Pancreas (tissue), 10 donors: ENCODE measurements at regions not wholly inside any gene's neighbourhood (a gene's known extent, or its start where the extent isn't known, plus 50 kb on each side); places are given as distances from the start of the nearest gene placed in this dataset.
A peak's percentile ranks its signal among the peaks of the same experiment; 100 is the strongest.

ENCODE experiments used
- ATAC-seq, 4 donors: fragments of 200-7000 bp; cut with Tn5 transposase; one replicate each; pipeline versions ENCODE4 v1.8.0 to v1.9.1; 2020; ENCODE audit warnings: mild to moderate bottlenecking in 4 of 4, moderate library complexity in 4 of 4
- DNase-seq, 6 donors: peaks; one replicate each; pipeline ENCODE4 v3.0.0-alpha.2; 2020
- FAIRE-seq: peaks from 2 replicates; lab custom pipeline; 2012; peaks lifted over from hg19 to GRCh38; lab: Jason Lieb, UNC
- H3K27ac ChIP-seq, 4 donors: fragments of 200-600 bp; sonication (generic); 1 replicate in 3 of 4; 2 replicates in 1 of 4; pipeline versions ENCODE4 v1.5.0 to v1.8.0; 2020
- H3K27me3 ChIP-seq, 4 donors: fragments of 200-600 bp; one replicate each; pipeline ENCODE4 v1.8.0; 2021
- H3K36me3 ChIP-seq, 3 donors: fragments of 200-600 bp; sonication (generic) in 1 of 3; one replicate each; pipeline versions ENCODE4 v1.5.0 to v1.8.0; 2020 to 2021
- H3K4me1 ChIP-seq, 3 donors: fragments of 200-600 bp; one replicate each; pipeline ENCODE4 v1.8.0; 2021
- H3K4me3 ChIP-seq, 4 donors: fragments of 200-600 bp; sonication (generic) in 2 of 4; one replicate each; pipeline versions ENCODE4 v1.5.0 to v1.8.0; 2020 to 2021
- H3K9me3 ChIP-seq, 4 donors: fragments of 200-600 bp; one replicate each; pipeline ENCODE4 v1.8.0; 2021
- WGBS, 2 donors: extraction: QIAGEN DNeasy Blood & Tissue Kit; methylation state at CpG; one replicate each; pipeline ENCODE4 v1.1.7; 2013; 5-methylcytosine and 5-hydroxymethylcytosine counted together
- intact Hi-C, 3 donors: fragments of 100-400 bp; cut with DNase I; formaldehyde crosslinking; loops; one replicate each; pipeline versions ENCODE4 v1.11.1 to v1.14.2; 2022
- TF ChIP-seq, protein P1 (sequence below), 4 donors: fragments of 200-600 bp; sonication (generic) in 3 of 4; IDR thresholded peaks; one replicate each; pipeline versions ENCODE4 v1.5.0 to v1.8.0; 2021; ENCODE audit warnings: antibody characterized with exemption in 4 of 4
- donor health status: healthy with polysubstance abuse.
- donor health status: DM: no; HTN: no; CAD: no; lungs with moderate emphysema.
- donor health status: DM: no; HTN: no; CAD: no.
- donor health status: control.
- donor health status: control.
- donor health status: Bipolar disorder and iron deficiency.
- donor health status: DM: yes; HTN: yes; CAD: no.
- donor health status: DM: no; HTN: no; CAD: no.
- donor health status: DM: no; HTN: no; CAD: no.
- donor health status: DM: yes; HTN: yes; CAD: no.

DNA sequence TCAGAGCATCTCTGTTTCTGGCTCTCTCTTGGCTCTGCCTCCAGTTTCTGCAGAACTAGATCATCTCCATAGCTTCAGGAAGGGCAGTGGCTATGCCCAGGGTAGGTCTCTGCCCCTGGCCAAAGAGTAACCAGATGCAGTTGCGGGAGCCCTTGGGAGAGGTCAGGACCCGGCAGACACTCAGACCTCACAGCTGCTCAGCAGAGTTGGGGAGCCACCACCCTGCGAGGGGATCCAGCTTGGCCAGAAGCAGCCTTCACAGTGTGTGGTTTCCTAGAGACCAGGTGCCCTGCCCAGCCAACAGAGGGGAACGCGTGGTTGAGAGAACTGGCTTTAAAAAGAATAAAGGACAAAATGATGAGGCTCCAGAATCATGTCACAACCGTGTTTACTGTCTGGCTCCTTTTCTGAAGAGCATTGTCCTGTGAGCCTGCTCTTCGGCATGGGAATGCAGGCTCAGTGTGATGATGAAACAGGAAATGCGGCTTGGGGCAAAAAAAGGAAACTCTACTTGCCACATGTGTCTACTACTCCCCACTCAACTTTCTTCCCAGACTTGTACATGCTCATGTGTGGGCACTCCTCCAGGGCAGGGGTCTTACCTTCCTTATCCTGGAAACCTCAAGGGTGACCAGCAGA, 243.1 kb downstream of the INHBA start:
- Histone ChIP-seq H3K27me3 (no peaks in the 10 kb centered on the region), H3K27ac (no peak overlapping the region), H3K4me3 (no peak overlapping the region), H3K9me3 (no peaks in the 10 kb centered on the region), H3K4me1 (no peaks in the 10 kb centered on the region), H3K36me3 (no peaks in the 10 kb centered on the region)
- ATAC-seq (peak in 2 of 4 donors; percentile 63 to 68), FAIRE-seq (no peak), DNase-seq (no peak)
- TF ChIP-seq, protein P1, sequence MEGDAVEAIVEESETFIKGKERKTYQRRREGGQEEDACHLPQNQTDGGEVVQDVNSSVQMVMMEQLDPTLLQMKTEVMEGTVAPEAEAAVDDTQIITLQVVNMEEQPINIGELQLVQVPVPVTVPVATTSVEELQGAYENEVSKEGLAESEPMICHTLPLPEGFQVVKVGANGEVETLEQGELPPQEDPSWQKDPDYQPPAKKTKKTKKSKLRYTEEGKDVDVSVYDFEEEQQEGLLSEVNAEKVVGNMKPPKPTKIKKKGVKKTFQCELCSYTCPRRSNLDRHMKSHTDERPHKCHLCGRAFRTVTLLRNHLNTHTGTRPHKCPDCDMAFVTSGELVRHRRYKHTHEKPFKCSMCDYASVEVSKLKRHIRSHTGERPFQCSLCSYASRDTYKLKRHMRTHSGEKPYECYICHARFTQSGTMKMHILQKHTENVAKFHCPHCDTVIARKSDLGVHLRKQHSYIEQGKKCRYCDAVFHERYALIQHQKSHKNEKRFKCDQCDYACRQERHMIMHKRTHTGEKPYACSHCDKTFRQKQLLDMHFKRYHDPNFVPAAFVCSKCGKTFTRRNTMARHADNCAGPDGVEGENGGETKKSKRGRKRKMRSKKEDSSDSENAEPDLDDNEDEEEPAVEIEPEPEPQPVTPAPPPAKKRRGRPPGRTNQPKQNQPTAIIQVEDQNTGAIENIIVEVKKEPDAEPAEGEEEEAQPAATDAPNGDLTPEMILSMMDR (IDR thresholded peaks at IDR 0.05): no peak
- intact Hi-C loops: no loop called here
- 60 to 68% methylated on average over 8 of the region's 8 CpGs for WGBS, 2 donors

- intact Hi-C loops: no loop called here
- Histone ChIP-seq H3K36me3 (no peaks in the 10 kb centered on the region), H3K9me3 (no peaks in the 10 kb centered on the region), H3K4me1 (no peaks in the 10 kb centered on the region), H3K27me3 (no peaks in the 10 kb centered on the region), H3K4me3 (no peak overlapping the region), H3K27ac (no peak overlapping the region)
- FAIRE-seq (no peak), DNase-seq (no peak), ATAC-seq (peak in 2 of 4 donors; percentile 71 to 75)
- WGBS, 2 donors: 62 to 76% methylated on average over 5 of the region's 5 CpGs
- TF ChIP-seq, protein P1 (IDR thresholded peaks at IDR 0.05): no peak
Measured at GRCh38 chr7:41459183-41459582, 243.7 kb downstream of the INHBA start.

- H3K27ac ChIP-seq: no peak overlapping the region
- H3K9me3 ChIP-seq: no peaks in the 10 kb centered on the region
- FAIRE-seq (no peak), DNase-seq (no peak), ATAC-seq (no peak)
- no peaks in the 10 kb centered on the region for H3K27me3 ChIP-seq
- no peaks in the 10 kb centered on the region for H3K4me1 ChIP-seq
- TF ChIP-seq, protein P1 (IDR thresholded peaks at IDR 0.05): no peak
- H3K36me3 ChIP-seq: no peaks in the 10 kb centered on the region
- H3K4me3 ChIP-seq: no peak overlapping the region
- intact Hi-C loops: no loop called here
Measured at GRCh38 chr7:41457832-41458437, 245.0 kb downstream of the INHBA start.

- Histone ChIP-seq H3K27ac (no peak overlapping the region), H3K27me3 (no peaks in the 10 kb centered on the region), H3K4me1 (peaks cover 0 to 7% (median 5%) of the 10 kb centered on the region in 3 donors), H3K4me3 (no peak overlapping the region), H3K36me3 (no peaks in the 10 kb centered on the region), H3K9me3 (no peaks in the 10 kb centered on the region)
- WGBS, 2 donors: 66 to 92% methylated on average over 1 of the region's 1 CpG
- FAIRE-seq (no peak), ATAC-seq (no peak), DNase-seq (no peak)
- intact Hi-C loops: no loop called here
- TF ChIP-seq, protein P1 (IDR thresholded peaks at IDR 0.05): no peak
Measured at GRCh38 chr7:41451826-41452225, 251.1 kb downstream of the INHBA start.

DNA sequence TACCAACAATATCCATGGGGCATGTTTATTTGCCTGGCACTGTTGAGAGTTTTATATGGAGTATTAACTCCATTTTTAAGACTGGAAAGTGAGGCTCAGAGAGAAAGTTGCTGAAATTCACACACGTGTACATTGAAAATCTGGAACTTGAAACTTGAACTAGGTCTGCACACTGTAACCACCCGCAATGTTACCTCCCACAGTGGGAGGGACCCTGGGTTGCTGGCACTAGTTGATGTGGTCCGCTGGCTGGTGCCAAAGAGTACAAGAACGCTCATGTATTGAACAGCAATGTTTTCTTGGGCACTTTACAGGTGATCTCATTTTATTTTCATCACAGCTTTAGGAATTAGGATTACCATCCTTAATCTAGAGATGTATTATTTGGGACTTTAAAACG, 253.2 kb downstream of the INHBA start:
- H3K36me3 ChIP-seq: no peaks in the 10 kb centered on the region
- H3K27ac ChIP-seq: no peak overlapping the region
- TF ChIP-seq, protein P1 (IDR thresholded peaks at IDR 0.05): no peak
- no peaks in the 10 kb centered on the region for H3K9me3 ChIP-seq
- FAIRE-seq (no peak), DNase-seq (no peak), ATAC-seq (no peak)
- H3K27me3 ChIP-seq: no peaks in the 10 kb centered on the region
- 52 to 75% methylated on average over 5 of the region's 5 CpGs for whole genome bisulfite sequencing, 2 donors
- intact Hi-C loops: no loop called here
- H3K4me1 ChIP-seq: peaks cover 0 to 7% (median 5%) of the 10 kb centered on the region in 3 donors
- H3K4me3 ChIP-seq: no peak overlapping the region
